Progenitor cell of endocrine pancreas (in vitro differentiated cells): ENCODE measurements at regions not wholly inside any gene's neighbourhood (a gene's known extent, or its start where the extent isn't known, plus 50 kb on each side); places are given as distances from the start of the nearest gene placed in this dataset.

Experiments used
- DNase-seq: peaks from one replicate; pipeline ENCODE4 v3.0.0; 2021; ENCODE audit warnings: low spot score; ENCODE audit not compliant: unreplicated experiment
- H3K27ac Mint-ChIP-seq: 2 replicates; pipeline ENCODE4 v1.8.0; 2021; ENCODE audit warnings: mild to moderate bottlenecking, moderate library complexity, mixed read lengths
- H3K27me3 Mint-ChIP-seq: 2 replicates; pipeline ENCODE4 v1.8.0; 2021; ENCODE audit warnings: mixed read lengths
- H3K36me3 Mint-ChIP-seq: 2 replicates; pipeline ENCODE4 v1.8.0; 2022; ENCODE audit warnings: mixed read lengths; ENCODE audit not compliant: insufficient read depth
- H3K4me1 Mint-ChIP-seq: 2 replicates; pipeline ENCODE4 v1.8.0; 2021; ENCODE audit warnings: low read depth, mixed read lengths
- H3K4me3 Mint-ChIP-seq: 2 replicates; pipeline ENCODE4 v1.8.0; 2021; ENCODE audit warnings: low read depth, mild to moderate bottlenecking, moderate library complexity, mixed read lengths
- H3K9me3 Mint-ChIP-seq: 2 replicates; pipeline ENCODE4 v1.8.0; 2021; ENCODE audit warnings: low read depth, mixed read lengths
- CTCF ChIP-seq: fragments of 200-600 bp; sonication (generic); IDR thresholded peaks from one replicate; pipeline ENCODE4 v1.5.0; 2021; ENCODE audit warnings: antibody characterized with exemption, mild to moderate bottlenecking; ENCODE audit not compliant: unreplicated experiment

GRCh38 chr4:126935801-126936200, 697.0 kb upstream of the INTU start:
- no peak overlapping the region for H3K4me3 Mint-ChIP-seq
- no peak overlapping the region for H3K27ac Mint-ChIP-seq
- no peaks in the 10 kb centered on the region for H3K4me1 Mint-ChIP-seq
- no peak for TF ChIP-seq CTCF
- no peak for DNase-seq
- H3K9me3 Mint-ChIP-seq: no peaks in the 10 kb centered on the region
- H3K36me3 Mint-ChIP-seq: no peaks in the 10 kb centered on the region
- H3K27me3 Mint-ChIP-seq: no peaks in the 10 kb centered on the region

- Mint-ChIP-seq H3K36me3 (no peaks in the 10 kb centered on the region), H3K27ac (no peak overlapping the region), H3K9me3 (no peaks in the 10 kb centered on the region), H3K4me3 (no peak overlapping the region), H3K27me3 (no peaks in the 10 kb centered on the region), H3K4me1 (no peaks in the 10 kb centered on the region)
- TF ChIP-seq CTCF: no peak
- no peak for DNase-seq
Observed at GRCh38 chr4:126937342-126937741, 695.4 kb upstream of the INTU start.

GRCh38 chr4:126937846-126938422, 694.8 kb upstream of the INTU start:
- no peaks in the 10 kb centered on the region for H3K4me1 Mint-ChIP-seq
- no peaks in the 10 kb centered on the region for H3K27me3 Mint-ChIP-seq
- DNase-seq: no peak
- H3K4me3 Mint-ChIP-seq: no peak overlapping the region
- H3K27ac Mint-ChIP-seq: no peak overlapping the region
- no peak for TF ChIP-seq CTCF
- no peaks in the 10 kb centered on the region for H3K9me3 Mint-ChIP-seq
- no peaks in the 10 kb centered on the region for H3K36me3 Mint-ChIP-seq

GRCh38 chr4:126939401-126939800, 693.4 kb upstream of the INTU start:
- TF ChIP-seq CTCF: no peak
- DNase-seq: no peak
- Mint-ChIP-seq H3K36me3 (no peaks in the 10 kb centered on the region), H3K4me1 (no peaks in the 10 kb centered on the region), H3K27ac (no peak overlapping the region), H3K27me3 (no peaks in the 10 kb centered on the region), H3K9me3 (no peaks in the 10 kb centered on the region), H3K4me3 (no peak overlapping the region)

GRCh38 chr4:126947536-126947935, 685.2 kb upstream of the INTU start:
- Mint-ChIP-seq H3K4me3 (no peak overlapping the region), H3K27ac (no peak overlapping the region), H3K4me1 (no peaks in the 10 kb centered on the region), H3K9me3 (no peaks in the 10 kb centered on the region), H3K27me3 (no peaks in the 10 kb centered on the region), H3K36me3 (no peaks in the 10 kb centered on the region)
- TF ChIP-seq CTCF: no peak
- DNase-seq: no peak
